ENCODE measurements at regions not wholly inside any gene's neighbourhood (a gene's known extent, or its start where the extent isn't known, plus 50 kb on each side); places are given as distances from the start of the nearest gene placed in this dataset.
"Not testable (repeated sequence)": the region's sequence is repeated elsewhere in the genome, so short reads cannot be mapped to it uniquely, and the experiment has no call there.

GRCh38 chr6:91075244-91075976 lies 488.5 kb upstream of the MAP3K7 start:
- no peak for DNase-seq (ENCODE audit: low spot score)

GRCh38 chr6:91063362-91063761 lies 476.5 kb upstream of the MAP3K7 start:
- DNase-seq (ENCODE audit: low spot score), result no peak

GRCh38 chr6:91057689-91058088 lies 470.8 kb upstream of the MAP3K7 start:
- DNase-seq (ENCODE audit: low spot score), result no peak

GRCh38 chr6:91055959-91056358 lies 469.1 kb upstream of the MAP3K7 start:
- DNase-seq (ENCODE audit: low spot score), result no peak

GRCh38 chr6:91052473-91053450 lies 465.9 kb upstream of the MAP3K7 start:
- not testable (repeated sequence) for DNase-seq (ENCODE audit: low spot score)

GRCh38 chr6:91045161-91045560 lies 458.3 kb upstream of the MAP3K7 start:
- DNase-seq (ENCODE audit: low spot score), result no peak

- no peak for DNase-seq (ENCODE audit: low spot score)
Measured at GRCh38 chr6:91043751-91044150, 456.9 kb upstream of the MAP3K7 start.

GRCh38 chr6:91042656-91043055 lies 455.8 kb upstream of the MAP3K7 start:
- DNase-seq (ENCODE audit: low spot score), result no peak

GRCh38 chr6:91033964-91034363 lies 447.1 kb upstream of the MAP3K7 start:
- DNase-seq (ENCODE audit: low spot score), result no peak

- DNase-seq (ENCODE audit: low spot score), result no peak
Measured at GRCh38 chr6:91031581-91031980, 444.7 kb upstream of the MAP3K7 start.

- no peak for DNase-seq (ENCODE audit: low spot score)
Measured at GRCh38 chr6:91029211-91029610, 442.3 kb upstream of the MAP3K7 start.

GRCh38 chr6:91023529-91023928 lies 436.7 kb upstream of the MAP3K7 start:
- no peak for DNase-seq (ENCODE audit: low spot score)

GRCh38 chr6:91020744-91021143 lies 433.9 kb upstream of the MAP3K7 start:
- DNase-seq (ENCODE audit: low spot score), result no peak

- DNase-seq (ENCODE audit: low spot score), result no peak
Measured at GRCh38 chr6:91018586-91018985, 431.7 kb upstream of the MAP3K7 start.

GRCh38 chr6:91013511-91013910 lies 426.6 kb upstream of the MAP3K7 start:
- DNase-seq (ENCODE audit: low spot score), result no peak

- DNase-seq (ENCODE audit: low spot score), result no peak
Measured at GRCh38 chr6:90997076-90997475, 410.2 kb upstream of the MAP3K7 start.

GRCh38 chr6:90993770-90994169 lies 406.9 kb upstream of the MAP3K7 start:
- no peak for DNase-seq (ENCODE audit: low spot score)

- no peak for DNase-seq (ENCODE audit: low spot score)
Measured at GRCh38 chr6:90989763-90990162, 402.9 kb upstream of the MAP3K7 start.

GRCh38 chr6:90984066-90984465 lies 397.2 kb upstream of the MAP3K7 start:
- no peak for DNase-seq (ENCODE audit: low spot score)

- no peak for DNase-seq (ENCODE audit: low spot score)
Measured at GRCh38 chr6:90983462-90983861, 396.6 kb upstream of the MAP3K7 start.

- DNase-seq (ENCODE audit: low spot score), result no peak
Measured at GRCh38 chr6:90982581-90982980, 395.7 kb upstream of the MAP3K7 start.

- DNase-seq (ENCODE audit: low spot score), result no peak
Measured at GRCh38 chr6:90982051-90982450, 395.2 kb upstream of the MAP3K7 start.

GRCh38 chr6:90978046-90978445 lies 391.2 kb upstream of the MAP3K7 start:
- DNase-seq (ENCODE audit: low spot score), result no peak
